Fibroblast of the aortic adventitia (primary cell): ENCODE measurements at regions not wholly inside any gene's neighbourhood (a gene's known extent, or its start where the extent isn't known, plus 50 kb on each side); places are given as distances from the start of the nearest gene placed in this dataset.
A peak's percentile ranks its signal among the peaks of the same experiment; 100 is the strongest.

Experiments used
- DNase-seq: peaks from one replicate; pipeline ENCODE4 v3.0.0-alpha.2; 2010; ENCODE audit warnings: low read depth
- H3K4me3 ChIP-seq: 2 replicates; pipeline ENCODE4 v1.5.1; 2011; ENCODE audit warnings: low read depth, mild to moderate bottlenecking, control low read depth, low read length, moderate library complexity
- TF ChIP-seq, protein P1 (sequence below): IDR thresholded peaks from 2 replicates; pipeline ENCODE4 v1.5.1; 2011; ENCODE audit warnings: mild to moderate bottlenecking, low read length, control low read depth, inconsistent platforms; ENCODE audit not compliant: insufficient read depth

DNA sequence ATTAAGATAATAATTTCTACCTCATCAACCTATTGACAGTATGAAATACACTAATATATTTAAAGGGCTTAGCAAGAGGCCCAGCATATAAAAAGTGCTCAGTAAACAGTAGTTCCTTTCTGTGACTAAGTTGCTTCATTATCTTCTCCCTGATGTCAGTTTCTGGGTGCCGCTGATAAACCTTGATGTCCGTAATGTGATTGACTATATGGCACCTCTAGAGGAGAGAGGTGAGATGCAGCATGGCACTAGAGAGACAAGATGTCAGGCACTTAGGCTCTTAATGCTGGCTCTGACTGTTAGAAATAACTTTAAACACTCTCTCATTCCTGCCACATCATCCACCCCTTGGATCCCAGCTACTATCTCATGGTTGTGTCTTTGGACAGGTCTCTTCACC is 455.9 kb upstream of the KLF4 start:
- DNase-seq: no peak
- TF ChIP-seq, protein P1, sequence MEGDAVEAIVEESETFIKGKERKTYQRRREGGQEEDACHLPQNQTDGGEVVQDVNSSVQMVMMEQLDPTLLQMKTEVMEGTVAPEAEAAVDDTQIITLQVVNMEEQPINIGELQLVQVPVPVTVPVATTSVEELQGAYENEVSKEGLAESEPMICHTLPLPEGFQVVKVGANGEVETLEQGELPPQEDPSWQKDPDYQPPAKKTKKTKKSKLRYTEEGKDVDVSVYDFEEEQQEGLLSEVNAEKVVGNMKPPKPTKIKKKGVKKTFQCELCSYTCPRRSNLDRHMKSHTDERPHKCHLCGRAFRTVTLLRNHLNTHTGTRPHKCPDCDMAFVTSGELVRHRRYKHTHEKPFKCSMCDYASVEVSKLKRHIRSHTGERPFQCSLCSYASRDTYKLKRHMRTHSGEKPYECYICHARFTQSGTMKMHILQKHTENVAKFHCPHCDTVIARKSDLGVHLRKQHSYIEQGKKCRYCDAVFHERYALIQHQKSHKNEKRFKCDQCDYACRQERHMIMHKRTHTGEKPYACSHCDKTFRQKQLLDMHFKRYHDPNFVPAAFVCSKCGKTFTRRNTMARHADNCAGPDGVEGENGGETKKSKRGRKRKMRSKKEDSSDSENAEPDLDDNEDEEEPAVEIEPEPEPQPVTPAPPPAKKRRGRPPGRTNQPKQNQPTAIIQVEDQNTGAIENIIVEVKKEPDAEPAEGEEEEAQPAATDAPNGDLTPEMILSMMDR: no peak
- no peak overlapping the region for H3K4me3 ChIP-seq

DNA sequence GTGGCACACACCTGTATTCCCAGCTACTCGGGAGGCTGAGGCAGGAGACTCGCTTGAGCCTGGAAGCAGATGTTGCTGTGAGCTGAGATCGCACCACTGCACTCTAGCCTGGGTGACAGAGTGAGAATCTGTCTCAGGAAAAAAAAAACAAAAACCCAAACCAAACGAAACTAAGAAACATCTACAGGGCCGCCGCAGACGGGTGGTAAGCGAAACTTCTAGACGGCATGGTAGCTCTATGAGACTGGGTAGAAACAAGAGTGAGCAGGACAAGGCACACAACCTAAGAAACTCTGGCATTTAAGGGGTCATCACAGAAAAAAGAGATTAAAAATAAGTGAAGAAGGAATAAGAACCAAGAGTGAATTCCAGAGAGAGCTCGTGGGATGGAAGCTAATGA is 454.8 kb upstream of the KLF4 start:
- TF ChIP-seq, protein P1: no peak
- DNase-seq: no peak

DNA sequence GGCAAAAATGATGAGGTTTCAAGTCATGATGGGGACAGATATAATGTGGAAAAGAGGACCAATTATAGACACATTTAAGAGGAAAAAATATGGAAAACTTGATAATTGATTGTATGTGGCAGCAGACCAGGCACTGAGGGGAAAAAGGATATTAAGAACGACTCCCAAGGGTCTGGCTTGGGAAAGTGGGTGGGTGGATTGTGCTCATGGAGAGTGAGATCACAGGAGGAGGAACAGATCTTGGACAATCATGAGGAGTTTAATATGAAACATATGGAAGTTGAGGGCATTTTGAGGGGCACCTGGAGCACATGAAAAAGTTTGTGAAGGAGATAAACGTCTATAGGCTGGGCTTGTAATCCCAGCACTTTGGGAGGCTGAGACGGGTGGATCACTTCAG is 454.3 kb upstream of the KLF4 start:
- TF ChIP-seq, protein P1: no peak
- no peak for DNase-seq
- H3K4me3 ChIP-seq: no peak overlapping the region

More for the DNA sequence above, 454.8 kb upstream of the KLF4 start:
- H3K4me3 ChIP-seq: no peak overlapping the region

DNA sequence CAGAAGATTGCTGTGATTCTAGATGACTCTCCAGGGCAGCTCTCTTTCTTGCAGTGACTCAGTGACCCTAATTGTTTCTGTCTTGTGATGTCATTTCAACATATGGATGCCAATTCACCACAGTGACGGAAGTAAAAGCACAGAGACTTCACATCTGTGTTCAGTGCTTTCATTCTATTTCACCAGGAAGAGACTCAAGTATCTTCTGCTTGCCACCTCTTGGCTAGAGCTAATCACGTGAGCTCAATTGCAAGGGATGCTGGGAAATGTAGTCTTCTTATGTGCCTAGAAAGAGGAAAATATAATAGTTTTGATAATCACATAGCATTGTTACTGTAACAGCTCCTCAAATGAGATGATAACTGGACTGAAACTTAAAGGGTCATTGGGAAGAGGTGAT is 453.3 kb upstream of the KLF4 start:
- DNase-seq: no peak
- TF ChIP-seq, protein P1: no peak
- no peak overlapping the region for H3K4me3 ChIP-seq

DNA sequence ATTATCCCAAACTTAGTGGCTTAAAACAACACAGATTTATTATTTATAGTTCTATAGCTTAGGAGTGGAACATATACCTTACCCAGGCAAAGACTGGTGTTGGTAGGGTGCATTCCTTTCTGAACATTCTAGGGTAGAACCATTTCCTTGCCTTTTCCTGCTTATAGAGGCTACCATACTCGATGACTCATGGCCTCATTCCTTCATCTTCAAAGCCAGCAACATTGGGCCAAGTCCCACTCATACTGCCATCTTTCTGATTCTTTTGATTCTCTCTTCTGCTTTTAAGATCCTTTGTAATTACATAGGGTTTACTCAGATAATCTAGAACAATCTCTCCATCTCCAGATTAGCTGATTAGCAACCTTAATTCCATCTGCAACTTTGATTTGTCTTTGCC is 452.7 kb upstream of the KLF4 start:
- TF ChIP-seq, protein P1: no peak
- H3K4me3 ChIP-seq: no peak overlapping the region
- DNase-seq: peak; percentile 12

DNA sequence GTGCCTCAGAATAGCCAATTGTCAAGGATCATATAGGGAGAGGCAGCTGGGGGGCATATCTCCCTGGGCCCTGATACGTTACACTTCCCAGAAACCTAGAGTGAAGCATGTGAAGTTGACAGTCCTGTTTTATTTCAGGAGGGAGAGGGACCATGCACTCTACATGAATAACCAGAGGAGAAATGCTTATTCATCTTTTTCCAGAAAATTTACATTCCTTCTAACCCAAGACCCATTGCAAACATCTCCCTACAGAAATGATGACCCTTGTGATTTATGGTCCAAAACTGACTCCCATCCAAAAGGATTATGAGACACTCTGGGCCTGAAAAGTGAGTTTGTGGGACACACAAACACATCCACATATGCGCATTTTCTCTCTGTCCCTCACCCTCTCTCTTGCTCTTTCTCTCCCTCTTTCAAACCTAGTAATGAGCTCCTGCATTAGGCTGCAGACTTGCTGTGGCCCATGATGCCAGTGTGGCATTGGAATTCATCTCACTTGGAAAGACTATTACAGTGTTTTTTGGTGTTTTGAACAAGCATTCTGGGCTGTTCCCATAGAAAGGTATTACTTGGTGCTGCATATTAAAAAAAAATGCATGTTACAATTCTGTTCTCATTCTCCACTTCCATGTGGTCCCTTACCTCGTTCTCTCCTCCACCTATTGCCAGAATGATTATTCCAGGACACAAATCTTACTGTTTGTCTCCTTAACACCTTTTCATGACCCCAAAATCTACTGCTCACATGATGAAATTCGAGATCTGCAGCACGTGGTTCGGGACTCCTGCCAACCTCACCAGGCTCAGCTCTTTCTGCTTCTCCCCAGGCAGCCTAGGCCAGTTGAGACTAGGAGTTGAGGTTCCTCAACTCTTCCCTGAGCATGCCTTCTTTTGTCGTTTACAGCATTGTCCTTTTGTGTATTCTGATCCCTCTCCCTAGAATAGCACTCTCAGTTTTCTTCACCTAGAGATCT is 451.3 kb upstream of the KLF4 start:
- DNase-seq: no peak
- H3K4me3 ChIP-seq: no peak overlapping the region
- TF ChIP-seq, protein P1: no peak
